H9 (cell line): ENCODE measurements at regions not wholly inside any gene's neighbourhood (a gene's known extent, or its start where the extent isn't known, plus 50 kb on each side); places are given as distances from the start of the nearest gene placed in this dataset.

Source experiments
- DNase-seq: peaks from one replicate; pipeline ENCODE4 v3.0.0-alpha.2; 2017
- H2AFZ ChIP-seq: one replicate; pipeline ENCODE4 v1.6.1; 2013; ENCODE audit warnings: mild to moderate bottlenecking, low read length, control low read depth, moderate library complexity
- H2AK5ac ChIP-seq: 2 replicates; pipeline ENCODE4 v1.6.1; 2013; ENCODE audit warnings: low read length, control low read depth, mixed read lengths; ENCODE audit not compliant: insufficient read length
- H2BK120ac ChIP-seq: one replicate; pipeline ENCODE4 v1.6.1; 2013; ENCODE audit warnings: low read depth, mild to moderate bottlenecking, low read length, control low read depth, inconsistent platforms; ENCODE audit not compliant: poor library complexity, severe bottlenecking
- H2BK12ac ChIP-seq: 2 replicates; pipeline ENCODE4 v1.6.1; 2013; ENCODE audit warnings: low read length, control low read depth, mixed read lengths, low read depth; ENCODE audit not compliant: insufficient read length
- H2BK15ac ChIP-seq: 2 replicates; pipeline ENCODE4 v1.6.1; 2013; ENCODE audit warnings: low read depth, low read length, control low read depth
- H2BK20ac ChIP-seq: one replicate; pipeline ENCODE4 v1.6.1; 2013; ENCODE audit warnings: low read depth, mild to moderate bottlenecking, low read length, control low read depth, inconsistent platforms; ENCODE audit not compliant: poor library complexity, severe bottlenecking
- H2BK5ac ChIP-seq: 2 replicates; pipeline ENCODE4 v1.6.1; 2013; ENCODE audit warnings: low read length, control low read depth, mixed read lengths; ENCODE audit not compliant: insufficient read length
- H3K14ac ChIP-seq: 2 replicates; pipeline ENCODE4 v1.6.1; 2013; ENCODE audit warnings: low read length, control low read depth; ENCODE audit not compliant: insufficient read depth
- H3K18ac ChIP-seq: 2 replicates; pipeline ENCODE4 v1.6.1; 2013; ENCODE audit warnings: low read depth, mild to moderate bottlenecking, mixed read lengths, low read length, control low read depth; ENCODE audit not compliant: insufficient read length
- H3K23ac ChIP-seq: 2 replicates; pipeline ENCODE4 v1.6.1; 2013; ENCODE audit warnings: low read length, control low read depth, mixed read lengths, low read depth; ENCODE audit not compliant: insufficient read length
- H3K23me2 ChIP-seq: 2 replicates; pipeline ENCODE4 v1.6.1; 2013; ENCODE audit warnings: low read depth, mild to moderate bottlenecking, mixed read lengths, low read length, control low read depth; ENCODE audit not compliant: insufficient read length, poor library complexity, severe bottlenecking
- H3K27ac ChIP-seq: 2 replicates; pipeline ENCODE4 v1.5.1; 2013; ENCODE audit warnings: low read length, control low read depth, mixed read lengths, low read depth; ENCODE audit not compliant: insufficient read length
- H3K27me3 ChIP-seq: 2 replicates; pipeline ENCODE4 v1.6.1; 2013; ENCODE audit warnings: low read length, control low read depth, inconsistent platforms; ENCODE audit not compliant: insufficient read depth
- H3K4ac ChIP-seq: 2 replicates; pipeline ENCODE4 v1.6.1; 2013; ENCODE audit warnings: low read depth, mild to moderate bottlenecking, control low read depth, inconsistent platforms, low read length, moderate library complexity
- H3K4me1 ChIP-seq: 2 replicates; pipeline ENCODE4 v1.6.1; 2013; ENCODE audit warnings: low read length, control low read depth, inconsistent platforms; ENCODE audit not compliant: insufficient read depth
- H3K4me2 ChIP-seq: 2 replicates; pipeline ENCODE4 v1.6.1; 2013; ENCODE audit warnings: low read length, control low read depth, mixed read lengths; ENCODE audit not compliant: insufficient read length, insufficient read depth
- H3K56ac ChIP-seq: 2 replicates; pipeline ENCODE4 v1.6.1; 2013; ENCODE audit warnings: low read depth, mild to moderate bottlenecking, mixed read lengths, low read length, control low read depth; ENCODE audit not compliant: insufficient read length
- H3K79me1 ChIP-seq: 2 replicates; pipeline ENCODE4 v1.6.1; 2013; ENCODE audit warnings: low read depth, mild to moderate bottlenecking, moderate library complexity, low read length, control low read depth, inconsistent platforms; ENCODE audit not compliant: insufficient read depth, poor library complexity, severe bottlenecking
- H3K79me2 ChIP-seq: 2 replicates; pipeline ENCODE4 v1.6.1; 2013; ENCODE audit warnings: low read length, control low read depth, inconsistent platforms; ENCODE audit not compliant: insufficient read depth
- H3K9ac ChIP-seq: 2 replicates; pipeline ENCODE4 v1.6.1; 2013; ENCODE audit warnings: low read length, control low read depth, mixed read lengths; ENCODE audit not compliant: insufficient read length; ENCODE audit errors: extremely low read depth
- H3K9me3 ChIP-seq: one replicate; pipeline ENCODE4 v1.6.1; 2013; ENCODE audit warnings: low read depth, low read length, inconsistent platforms; ENCODE audit not compliant: control insufficient read depth
- H3T11ph ChIP-seq: one replicate; pipeline ENCODE4 v1.6.1; 2013; ENCODE audit warnings: mild to moderate bottlenecking, low read length, control low read depth, inconsistent platforms
- H4K20me1 ChIP-seq: one replicate; pipeline ENCODE4 v1.6.1; 2013; ENCODE audit not compliant: control insufficient read depth, insufficient read length, insufficient read depth
- H4K5ac ChIP-seq: 2 replicates; pipeline ENCODE4 v1.6.1; 2013; ENCODE audit warnings: low read depth, mild to moderate bottlenecking, mixed read lengths, low read length, control low read depth; ENCODE audit not compliant: insufficient read length
- H4K8ac ChIP-seq: replicated peaks from 2 replicates; pipeline ENCODE4 v1.6.1; 2013; ENCODE audit warnings: low read length, control low read depth, mixed read lengths, low read depth; ENCODE audit not compliant: insufficient read length
- H4K91ac ChIP-seq: 2 replicates; pipeline ENCODE4 v1.6.1; 2013; ENCODE audit warnings: low read depth, mild to moderate bottlenecking, moderate library complexity, mixed read lengths, low read length, control low read depth; ENCODE audit not compliant: insufficient read length
- H3K27ac Mint-ChIP-seq, 3 experiments: 2 replicates in 2 of 3; 3 replicates in 1 of 3; pipeline ENCODE4 v1.8.0; 2020 to 2021; ENCODE audit warnings: mixed read lengths in 3 of 3, mild to moderate bottlenecking in 1 of 3, moderate library complexity in 1 of 3
- H3K27me3 Mint-ChIP-seq: 2 replicates; pipeline ENCODE4 v1.8.0; 2021; ENCODE audit warnings: low read depth, mild to moderate bottlenecking, moderate library complexity, mixed read lengths
- H3K36me3 Mint-ChIP-seq, 3 experiments: 2 replicates in 2 of 3; 3 replicates in 1 of 3; pipeline ENCODE4 v1.8.0; 2020 to 2021; ENCODE audit warnings: low read depth in 3 of 3, mixed read lengths in 3 of 3; ENCODE audit not compliant: insufficient read depth in 1 of 3
- H3K4me1 Mint-ChIP-seq, 2 experiments: 2 replicates each; pipeline ENCODE4 v1.8.0; 2020; ENCODE audit warnings: mixed read lengths in 2 of 2
- H3K4me3 Mint-ChIP-seq, 2 experiments: 2 replicates in 1 of 2; 3 replicates in 1 of 2; pipeline ENCODE4 v1.8.0; 2020 to 2021; ENCODE audit warnings: mild to moderate bottlenecking in 2 of 2, mixed read lengths in 2 of 2, moderate library complexity in 1 of 2
- H3K9me3 Mint-ChIP-seq, 2 experiments: 2 replicates in 1 of 2; 3 replicates in 1 of 2; pipeline ENCODE4 v1.8.0; 2020; ENCODE audit warnings: mild to moderate bottlenecking in 2 of 2, mixed read lengths in 2 of 2, moderate library complexity in 1 of 2
- CTCF ChIP-seq: fragments of 200-600 bp; sonication (generic); conservative IDR thresholded peaks from 3 replicates; pipeline ENCODE4 v1.8.0; 2021; ENCODE audit warnings: antibody characterized with exemption, mild to moderate bottlenecking
- WGBS: extraction: QIAGEN DNeasy Blood & Tissue Kit; methylation state at CpG from one replicate; pipeline ENCODE4 v1.1.7; 2013; ENCODE audit warnings: missing lambda C conversion rate, low lambda C conversion rate, mixed read lengths; ENCODE audit not compliant: insufficient read length; ENCODE audit errors: extremely low coverage; 5-methylcytosine and 5-hydroxymethylcytosine counted together

- Histone ChIP-seq H4K91ac (no peak overlapping the region), H2BK20ac (no peak overlapping the region), H2BK5ac (no peak overlapping the region), H2AK5ac (no peak overlapping the region), H4K8ac (no peak overlapping the region), H4K20me1 (no peaks in the 10 kb centered on the region), H3T11ph (no peak overlapping the region), H3K14ac (no peak overlapping the region), H4K5ac (no peak overlapping the region), H3K23me2 (no peaks in the 10 kb centered on the region), H3K79me1 (no peaks in the 10 kb centered on the region), H3K4ac (no peak overlapping the region), H2BK120ac (no peak overlapping the region), H3K4me2 (no peak overlapping the region), H3K79me2 (no peaks in the 10 kb centered on the region), H3K27ac (no peak overlapping the region), H3K56ac (no peak overlapping the region), H3K9me3 (no peaks in the 10 kb centered on the region), H3K23ac (no peak overlapping the region), H3K27me3 (no peaks in the 10 kb centered on the region), H2AFZ (no peak overlapping the region), H3K9ac (no peak overlapping the region), H3K4me1 (no peaks in the 10 kb centered on the region), H3K18ac (no peak overlapping the region), H2BK12ac (no peak overlapping the region), H2BK15ac (no peak overlapping the region)
- no peaks in the 10 kb centered on the region for H3K4me1 Mint-ChIP-seq
- peaks cover 2% of the 10 kb centered on the region for H3K27me3 Mint-ChIP-seq
- H3K36me3 Mint-ChIP-seq = no peaks in the 10 kb centered on the region; a peak in 1 of 7 replicates
- no peak overlapping the region for H3K27ac Mint-ChIP-seq
- no peak for TF ChIP-seq CTCF
- DNase-seq = no peak
- H3K9me3 Mint-ChIP-seq = no peaks in the 10 kb centered on the region
- no CpG with 5 or more reads among the region's 6 CpGs for WGBS
- H3K4me3 Mint-ChIP-seq = no peak overlapping the region
These were observed 160.2 kb upstream of the KLF3 start for GRCh38 chr4:38503689-38504395.
